ENCODE measurements at regions not wholly inside any gene's neighbourhood (a gene's known extent, or its start where the extent isn't known, plus 50 kb on each side); places are given as distances from the start of the nearest gene placed in this dataset.

GRCh38 chr17:33776903-33777302 lies 478.2 kb upstream of the CCL2 start:
- no peak for DNase-seq (ENCODE audit: low read depth, low spot score)

GRCh38 chr17:33777674-33778073 lies 477.4 kb upstream of the CCL2 start:
- no peak for DNase-seq (ENCODE audit: low read depth, low spot score)

DNA sequence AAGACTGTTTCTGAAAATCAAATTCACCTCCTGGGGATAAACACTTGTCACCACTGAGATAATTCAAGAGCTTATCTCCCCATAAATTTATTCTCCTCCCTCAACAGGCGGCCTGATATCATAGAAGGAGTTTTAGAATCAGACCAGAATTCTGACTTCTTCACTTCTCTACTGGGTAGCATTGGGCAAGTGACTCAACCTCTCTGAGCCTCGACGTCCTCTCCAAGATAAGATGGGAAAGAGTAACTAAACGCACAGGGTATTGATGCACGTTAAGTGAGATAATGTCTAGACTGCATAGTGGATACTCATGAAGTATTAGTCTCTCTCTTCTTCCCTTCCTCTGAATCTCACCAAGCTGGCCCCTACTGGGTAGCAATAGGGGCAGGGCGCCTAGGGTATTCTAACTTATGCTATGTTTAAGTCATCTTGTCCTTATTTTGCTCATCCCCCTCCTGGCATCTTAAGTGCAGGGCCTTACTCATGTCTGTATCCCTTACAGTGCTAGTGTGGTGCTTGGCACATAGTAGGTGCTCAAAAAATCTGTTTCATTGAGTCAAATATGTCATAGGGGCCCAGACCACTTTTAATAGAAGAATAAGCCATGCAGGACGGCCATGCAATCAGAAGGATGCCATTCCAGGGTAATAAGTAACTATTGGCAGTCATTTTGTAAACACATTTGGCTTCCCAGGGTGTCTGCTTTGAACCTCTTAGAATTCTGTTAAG lies 476.4 kb upstream of the CCL2 start:
- no peak for DNase-seq (ENCODE audit: low read depth, low spot score)

- peak; percentile 9 for DNase-seq (ENCODE audit: low read depth, low spot score)
These were observed 475.9 kb upstream of the CCL2 start for GRCh38 chr17:33779234-33779591.

DNA sequence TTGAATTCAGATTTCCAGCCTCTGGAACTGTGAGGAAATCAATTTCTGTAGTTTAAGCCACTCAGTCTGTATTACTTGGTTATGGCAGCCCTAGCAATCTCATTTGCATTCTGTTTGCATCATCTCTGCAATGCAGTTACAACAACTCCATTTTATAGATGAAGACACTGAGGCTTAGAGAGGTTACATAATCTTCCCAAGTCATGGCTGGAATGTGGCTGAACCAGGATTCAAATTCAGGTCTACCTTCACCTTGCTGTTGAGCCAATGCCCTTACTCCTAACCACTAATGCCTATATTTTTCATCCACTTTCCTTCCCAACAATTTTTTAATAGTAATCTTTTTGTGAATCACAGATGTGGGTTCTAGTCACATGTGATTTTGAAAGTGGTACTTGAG lies 469.8 kb upstream of the CCL2 start:
- DNase-seq (ENCODE audit: low read depth, low spot score), result no peak

DNA sequence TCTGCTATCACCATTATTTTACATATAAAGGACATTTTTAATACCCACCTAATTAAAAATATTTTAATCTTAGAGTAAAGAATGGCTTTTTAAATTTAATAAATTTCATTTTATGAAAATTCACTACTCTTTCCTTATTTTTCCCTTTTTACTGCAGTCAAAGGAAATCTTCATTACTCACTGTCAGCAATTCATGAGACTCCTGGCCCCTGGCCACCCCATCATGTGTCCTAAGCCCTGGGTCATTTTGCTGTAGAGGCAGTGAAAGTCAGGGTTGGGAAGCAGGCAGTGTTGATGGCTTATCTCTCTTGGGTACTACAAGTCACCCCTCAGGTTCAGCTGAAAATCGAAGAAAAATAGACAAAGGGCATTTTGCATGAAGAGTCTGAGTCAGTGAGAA lies 468.6 kb upstream of the CCL2 start:
- DNase-seq (ENCODE audit: low read depth, low spot score), result no peak

DNA sequence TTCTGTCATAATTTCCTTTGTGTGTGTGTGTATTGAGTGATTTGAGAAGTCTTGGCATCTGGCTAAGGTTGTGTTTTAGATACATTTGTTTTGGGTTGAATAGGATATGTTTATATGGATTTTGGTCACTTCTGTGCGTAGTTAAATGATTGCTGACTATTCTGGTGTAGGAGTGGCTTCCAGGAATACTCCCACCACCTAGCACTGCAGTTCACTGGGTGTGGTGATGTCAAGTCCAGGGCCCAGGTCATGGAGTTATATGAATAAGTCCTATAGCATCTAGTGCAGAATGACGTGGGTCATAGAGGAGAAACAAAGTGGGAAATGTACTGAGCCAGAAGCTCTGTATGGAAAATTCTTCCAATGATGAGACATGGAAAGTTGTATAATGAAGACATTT lies 465.4 kb upstream of the CCL2 start:
- no peak for DNase-seq (ENCODE audit: low read depth, low spot score)

GRCh38 chr17:33797181-33797580 lies 457.9 kb upstream of the CCL2 start:
- DNase-seq (ENCODE audit: low read depth, low spot score), result no peak

GRCh38 chr17:33798308-33798707 lies 456.8 kb upstream of the CCL2 start:
- DNase-seq (ENCODE audit: low read depth, low spot score), result no peak

- DNase-seq (ENCODE audit: low read depth, low spot score), result no peak
These were observed 452.5 kb upstream of the CCL2 start for GRCh38 chr17:33802349-33803198.

GRCh38 chr17:33803199-33803685 lies 451.8 kb upstream of the CCL2 start:
- no peak for DNase-seq (ENCODE audit: low read depth, low spot score)

DNA sequence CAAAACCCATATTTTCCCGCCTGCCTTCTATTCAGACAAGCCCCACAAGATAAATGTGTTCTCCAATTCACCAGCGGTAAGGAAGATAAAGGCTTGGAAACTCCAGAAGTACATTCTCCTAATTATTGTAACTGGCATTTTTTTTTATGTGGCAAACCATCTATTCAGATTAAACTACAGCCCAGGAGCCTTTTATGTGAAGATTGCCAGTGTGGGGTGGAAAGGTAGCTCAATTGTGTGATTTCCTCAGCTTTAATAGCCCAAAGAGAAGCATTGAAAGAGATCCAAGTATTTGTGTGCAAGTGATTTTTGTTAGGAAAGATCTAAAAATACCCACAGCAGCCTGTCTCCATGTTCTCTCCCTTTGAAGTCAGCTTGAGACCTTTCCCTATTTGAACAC lies 451.4 kb upstream of the CCL2 start:
- DNase-seq (ENCODE audit: low read depth, low spot score), result no peak

DNA sequence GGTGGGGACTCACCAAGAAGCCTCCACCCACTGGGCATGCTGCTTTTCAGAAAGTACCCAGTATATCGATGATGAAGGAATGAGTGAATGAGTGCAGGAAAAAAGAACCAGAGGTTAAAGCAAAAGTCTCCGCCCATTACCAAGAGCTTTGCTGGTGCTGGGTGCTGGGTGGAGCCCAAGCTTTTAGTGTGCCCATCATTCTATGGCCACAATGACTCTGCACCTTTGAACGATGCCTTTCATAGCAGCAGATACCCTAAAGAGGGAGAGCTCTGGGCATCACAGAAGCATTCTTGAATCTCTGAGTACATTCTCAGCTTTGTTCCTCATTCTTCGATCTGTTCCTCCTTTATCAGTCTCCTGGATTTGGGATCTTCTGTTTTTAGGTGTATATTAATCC lies 450.7 kb upstream of the CCL2 start:
- DNase-seq (ENCODE audit: low read depth, low spot score), result no peak

GRCh38 chr17:33806631-33807030 lies 448.5 kb upstream of the CCL2 start:
- no peak for DNase-seq (ENCODE audit: low read depth, low spot score)

GRCh38 chr17:33809748-33810147 lies 445.3 kb upstream of the CCL2 start:
- DNase-seq (ENCODE audit: low read depth, low spot score), result no peak

DNA sequence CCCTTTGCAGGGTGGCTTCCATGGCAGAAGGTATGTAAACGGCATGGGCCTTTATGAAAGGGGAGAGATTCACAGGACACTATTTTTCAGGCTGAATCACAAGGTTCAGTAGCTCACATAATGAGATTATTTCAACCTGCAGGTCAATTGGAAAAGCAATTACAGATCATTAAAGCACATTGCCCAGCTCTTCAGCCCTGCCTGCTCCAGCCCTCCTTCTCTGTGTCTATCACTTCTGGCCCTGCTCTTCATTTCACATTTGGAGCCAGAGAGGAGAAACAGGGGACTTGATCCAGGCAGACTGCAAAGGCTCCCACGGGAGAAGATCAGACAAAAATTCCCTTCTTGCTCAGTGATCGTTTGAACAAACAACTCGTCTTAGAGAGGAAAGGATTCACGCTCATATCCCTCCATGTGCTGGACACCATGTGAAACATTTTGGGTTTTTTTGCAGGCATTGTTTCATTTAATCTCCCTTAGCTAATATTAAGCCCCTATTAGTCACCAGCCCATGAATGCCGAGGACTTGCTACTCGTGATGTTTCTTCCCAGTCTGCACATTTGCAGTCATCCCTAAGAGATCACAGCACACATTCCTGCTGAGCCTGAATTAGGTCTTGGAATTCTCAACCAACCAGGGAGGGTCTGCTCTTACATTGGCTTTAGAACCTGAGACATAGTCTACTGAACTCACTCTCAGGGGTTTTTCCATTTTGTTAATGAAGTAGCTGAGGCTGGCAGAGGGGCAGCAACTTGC lies 443.9 kb upstream of the CCL2 start:
- DNase-seq (ENCODE audit: low read depth, low spot score), result no peak

DNA sequence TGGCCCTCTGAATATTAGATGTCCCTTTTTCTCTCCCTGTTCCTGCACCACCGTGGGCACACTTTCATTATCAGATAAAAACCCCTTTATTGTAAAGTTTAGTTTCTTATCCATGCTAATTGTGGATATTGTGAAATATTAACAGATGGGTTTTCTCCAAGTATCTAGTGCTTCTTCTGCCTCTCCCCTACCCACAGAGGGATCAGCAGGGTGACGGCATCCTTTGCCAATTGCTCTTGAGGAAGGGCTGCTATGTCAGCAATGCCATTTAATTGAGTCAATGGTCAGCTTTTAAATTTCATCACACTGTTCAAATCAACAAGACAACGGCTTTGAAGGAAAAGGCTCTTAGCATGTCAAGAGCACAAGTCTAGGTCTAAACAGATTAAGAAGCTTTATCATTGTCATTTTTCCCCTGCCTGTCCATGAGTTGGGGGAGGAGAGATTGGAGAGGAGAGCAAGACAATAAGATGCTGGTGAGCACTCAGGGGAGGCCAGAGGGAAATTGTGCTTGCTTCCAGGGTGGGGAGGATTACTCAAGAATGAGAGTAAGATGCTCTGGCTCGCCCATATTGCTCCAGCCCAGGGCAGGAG lies 443.0 kb upstream of the CCL2 start:
- no peak for DNase-seq (ENCODE audit: low read depth, low spot score)

DNA sequence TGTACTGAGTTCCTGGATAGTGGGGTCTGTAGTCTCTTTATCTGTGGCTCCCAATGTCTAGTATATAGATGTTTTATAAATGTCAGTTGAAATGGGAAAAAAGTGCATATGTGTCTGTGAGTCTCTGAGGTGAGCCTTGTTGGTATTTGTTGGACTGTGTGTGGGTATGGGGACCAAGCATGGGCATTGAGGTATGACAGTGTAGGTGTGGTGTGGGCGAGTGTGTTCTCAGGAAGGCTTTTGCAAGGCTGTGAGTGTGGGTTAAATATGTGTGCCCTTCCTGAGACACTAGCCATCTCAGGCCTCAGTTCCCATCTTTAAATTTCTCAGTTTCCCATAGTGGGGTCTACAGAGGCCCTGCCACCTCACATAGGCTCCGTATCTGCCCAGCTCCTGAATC lies 440.2 kb upstream of the CCL2 start:
- DNase-seq (ENCODE audit: low read depth, low spot score), result no peak

GRCh38 chr17:33816036-33816435 lies 439.0 kb upstream of the CCL2 start:
- no peak for DNase-seq (ENCODE audit: low read depth, low spot score)

- no peak for DNase-seq (ENCODE audit: low read depth, low spot score)
These were observed 438.1 kb upstream of the CCL2 start for GRCh38 chr17:33816842-33817617.

- no peak for DNase-seq (ENCODE audit: low read depth, low spot score)
These were observed 435.5 kb upstream of the CCL2 start for GRCh38 chr17:33819539-33819938.
